ENCODE measurements at regions not wholly inside any gene's neighbourhood (a gene's known extent, or its start where the extent isn't known, plus 50 kb on each side); places are given as distances from the start of the nearest gene placed in this dataset.

DNA sequence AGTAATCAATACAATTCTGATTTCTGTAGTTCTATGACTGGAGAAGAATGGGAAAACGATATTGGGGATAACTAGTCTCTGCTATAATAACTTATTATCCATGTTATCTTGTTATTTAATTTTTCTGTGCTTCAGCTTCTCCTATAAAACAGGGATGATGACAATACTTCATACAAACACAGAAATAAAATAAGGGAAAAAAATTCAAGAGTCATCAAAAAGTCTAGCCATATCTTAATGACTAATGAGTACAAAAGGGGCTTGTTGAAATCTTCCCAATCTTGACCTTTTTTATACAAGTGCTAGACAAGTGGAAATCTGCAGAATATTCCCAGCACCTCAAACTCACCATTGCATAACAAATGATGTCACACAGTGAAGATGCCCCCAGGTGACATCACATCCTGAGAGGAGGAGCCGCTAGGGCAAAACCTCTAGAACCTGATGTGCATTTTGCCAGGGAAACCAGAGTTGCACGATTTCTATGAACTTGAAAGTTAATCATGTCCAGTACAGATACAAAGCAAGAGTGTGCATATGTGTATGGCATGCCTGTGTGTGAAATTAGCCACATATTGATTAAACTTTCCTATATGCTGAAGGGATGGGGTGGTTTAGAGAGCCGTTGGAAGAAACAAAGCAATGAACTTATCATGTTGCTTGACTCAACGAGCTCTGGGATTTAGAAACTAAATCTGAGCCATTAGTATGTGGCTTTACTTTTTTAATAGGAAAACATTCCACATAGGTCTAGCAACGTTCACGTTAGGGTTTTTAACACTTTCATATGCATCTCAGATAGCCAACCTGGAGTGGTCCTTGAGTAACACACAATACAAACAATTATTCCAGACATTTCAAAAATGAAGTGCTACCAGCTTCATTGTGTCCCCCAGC, 278.9 kb downstream of the SLC4A3 start:
- Histone ChIP-seq H3K4me3 (no peak overlapping the region), H3K9ac (ENCODE audit: insufficient read depth in 1 of 2, low read length in 2 of 2) (no peak overlapping the region), H3K27me3 (ENCODE audit: control insufficient read depth in 3 of 3, insufficient read depth in 3 of 3, low read length in 2 of 3) (peaks cover 0 to 6% (median 0%) of the 10 kb centered on the region in 3 donors), H3K9me3 (ENCODE audit: control insufficient read depth in 4 of 4, insufficient read depth in 3 of 4, low read length in 3 of 4) (peaks cover 0 to 6% (median 0%) of the 10 kb centered on the region in 4 donors), H3K4me1 (ENCODE audit: control insufficient read depth in 5 of 5, insufficient read depth in 5 of 5, low read length in 5 of 5) (no peaks in the 10 kb centered on the region), H3K27ac (ENCODE audit: low read depth in 1 of 2, low read length in 1 of 2) (no peak overlapping the region), H3K36me3 (ENCODE audit: control insufficient read depth in 4 of 4, insufficient read depth in 4 of 4, low read length in 4 of 4) (no peaks in the 10 kb centered on the region)
- WGBS, 2 donors = 69 to 83% methylated on average over 7 of the region's 7 CpGs
- DNase-seq (peak in 1 of 3 donors; percentile 35), ATAC-seq (ENCODE audit: insufficient read depth, low FRiP score) (no peak)
- TF ChIP-seq CTCF (IDR thresholded peaks at IDR 0.05; ENCODE audit: control extremely low read depth, extremely low read depth) = no peak

DNA sequence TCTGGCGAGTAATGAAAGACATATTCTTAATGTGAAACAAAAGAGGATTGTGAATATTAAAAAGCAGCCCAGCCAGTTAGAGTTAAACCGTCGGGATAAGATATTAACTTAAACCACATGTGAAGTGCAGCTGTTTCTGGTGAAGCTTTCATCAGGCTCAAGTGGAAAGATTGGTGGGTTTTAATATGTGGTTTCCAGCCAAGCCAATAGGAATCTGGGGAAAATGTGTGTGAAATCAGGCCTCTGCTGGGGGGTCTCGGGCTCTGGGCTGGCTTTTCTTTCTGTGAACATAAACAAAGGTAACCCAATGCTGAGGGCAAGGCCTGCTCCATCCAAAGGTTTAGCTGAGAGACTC, 279.6 kb downstream of the SLC4A3 start:
- Histone ChIP-seq H3K27ac (ENCODE audit: low read depth in 1 of 2, low read length in 1 of 2) (no peak overlapping the region), H3K9me3 (ENCODE audit: control insufficient read depth in 4 of 4, insufficient read depth in 3 of 4, low read length in 3 of 4) (peaks cover 0 to 6% (median 0%) of the 10 kb centered on the region in 4 donors), H3K4me1 (ENCODE audit: control insufficient read depth in 5 of 5, insufficient read depth in 5 of 5, low read length in 5 of 5) (peaks cover 0 to 2% (median 0%) of the 10 kb centered on the region in 5 donors), H3K9ac (ENCODE audit: insufficient read depth in 1 of 2, low read length in 2 of 2) (no peak overlapping the region), H3K4me3 (no peak overlapping the region), H3K36me3 (ENCODE audit: control insufficient read depth in 4 of 4, insufficient read depth in 4 of 4, low read length in 4 of 4) (no peaks in the 10 kb centered on the region), H3K27me3 (ENCODE audit: control insufficient read depth in 3 of 3, insufficient read depth in 3 of 3, low read length in 2 of 3) (peaks cover 0 to 6% (median 0%) of the 10 kb centered on the region in 3 donors)
- DNase-seq (peak in 1 of 3 donors; percentile 32), ATAC-seq (ENCODE audit: insufficient read depth, low FRiP score) (no peak)
- WGBS, 2 donors = 60 to 74% methylated on average over 4 of the region's 4 CpGs
- TF ChIP-seq CTCF (IDR thresholded peaks at IDR 0.05; ENCODE audit: control extremely low read depth, extremely low read depth) = no peak

GRCh38 chr2:219908538-219908937, 281.1 kb downstream of the SLC4A3 start:
- DNase-seq (no peak), ATAC-seq (ENCODE audit: insufficient read depth, low FRiP score) (no peak)
- no peak for TF ChIP-seq CTCF (IDR thresholded peaks at IDR 0.05; ENCODE audit: control extremely low read depth, extremely low read depth)
- H3K9me3 ChIP-seq (ENCODE audit: control insufficient read depth in 4 of 4, insufficient read depth in 3 of 4, low read length in 3 of 4) = peaks cover 0 to 6% (median 0%) of the 10 kb centered on the region in 4 donors
- H3K27me3 ChIP-seq (ENCODE audit: control insufficient read depth in 3 of 3, insufficient read depth in 3 of 3, low read length in 2 of 3) = peaks cover 0 to 6% (median 0%) of the 10 kb centered on the region in 3 donors
- no peak overlapping the region for H3K4me3 ChIP-seq
- H3K9ac ChIP-seq (ENCODE audit: insufficient read depth in 1 of 2, low read length in 2 of 2) = no peak overlapping the region
- no peaks in the 10 kb centered on the region for H3K36me3 ChIP-seq (ENCODE audit: control insufficient read depth in 4 of 4, insufficient read depth in 4 of 4, low read length in 4 of 4)
- WGBS, 2 donors = 86 to 87% methylated on average over 2 of the region's 2 CpGs
- peaks cover 0 to 10% (median 0%) of the 10 kb centered on the region in 5 donors for H3K4me1 ChIP-seq (ENCODE audit: control insufficient read depth in 5 of 5, insufficient read depth in 5 of 5, low read length in 5 of 5)
- H3K27ac ChIP-seq (ENCODE audit: low read depth in 1 of 2, low read length in 1 of 2) = no peak overlapping the region

Measured in lung (tissue), 11 donors.